ENCODE measurements at regions not wholly inside any gene's neighbourhood (a gene's known extent, or its start where the extent isn't known, plus 50 kb on each side); places are given as distances from the start of the nearest gene placed in this dataset.
A peak's percentile ranks its signal among the peaks of the same experiment; 100 is the strongest.

DNA sequence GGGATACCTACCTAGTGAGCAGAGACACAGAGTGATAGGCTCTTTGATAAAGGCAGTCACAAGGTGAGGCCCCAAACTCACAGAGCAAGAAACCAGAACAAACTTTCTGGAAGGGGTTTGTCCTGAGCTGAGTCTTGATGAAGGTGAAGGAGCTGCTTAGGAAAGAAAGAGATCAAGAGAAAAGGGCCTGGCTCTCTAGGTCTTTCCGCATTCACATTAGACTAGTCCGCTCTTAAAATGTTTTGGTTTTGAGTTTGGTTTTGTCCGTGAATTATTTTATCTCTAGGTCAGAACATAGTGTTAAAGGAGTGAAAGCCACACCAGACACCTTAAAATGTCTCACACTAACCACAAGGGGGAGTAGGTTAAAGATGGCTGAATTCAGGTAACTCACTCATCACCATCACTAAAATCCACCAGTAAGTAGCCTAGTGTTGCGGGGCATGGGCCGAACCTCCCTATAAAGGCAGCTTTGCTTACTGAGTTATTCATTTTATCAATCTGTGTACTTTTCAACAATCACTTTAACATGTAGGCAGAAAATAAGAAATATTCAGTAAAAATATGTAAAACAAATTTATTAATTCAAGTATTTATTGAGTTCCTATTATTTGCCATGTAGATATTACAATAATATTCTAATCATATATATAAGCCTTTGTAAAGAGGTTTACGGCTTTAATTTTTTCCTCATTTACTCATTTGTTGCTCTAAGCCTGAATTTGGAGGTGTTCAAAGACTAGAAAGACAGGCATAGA, 121.5 kb upstream of the TSC22D2 start:
- Histone ChIP-seq H3K36me3 (no peaks in the 10 kb centered on the region), H3K4me3 (no peak overlapping the region), H3K27ac (peak overlapping the region in 1 of 2 donors; percentile 27), H3K4me1 (no peaks in the 10 kb centered on the region), H3K27me3 (no peaks in the 10 kb centered on the region), H3K9me3 (peaks cover 0 to 4% of the 10 kb centered on the region in 2 donors)
- intact Hi-C loops (cut with DNase I; ENCODE audit: low total_unique reads) = no loop called here
- DNase-seq (ENCODE audit: low spot score in 2 of 2) = no peak
- TF ChIP-seq POLR2A (IDR thresholded peaks at IDR 0.05) = no peak
- TF ChIP-seq POLR2AphosphoS5 (IDR thresholded peaks at IDR 0.05) = no peak
- TF ChIP-seq, protein P1, sequence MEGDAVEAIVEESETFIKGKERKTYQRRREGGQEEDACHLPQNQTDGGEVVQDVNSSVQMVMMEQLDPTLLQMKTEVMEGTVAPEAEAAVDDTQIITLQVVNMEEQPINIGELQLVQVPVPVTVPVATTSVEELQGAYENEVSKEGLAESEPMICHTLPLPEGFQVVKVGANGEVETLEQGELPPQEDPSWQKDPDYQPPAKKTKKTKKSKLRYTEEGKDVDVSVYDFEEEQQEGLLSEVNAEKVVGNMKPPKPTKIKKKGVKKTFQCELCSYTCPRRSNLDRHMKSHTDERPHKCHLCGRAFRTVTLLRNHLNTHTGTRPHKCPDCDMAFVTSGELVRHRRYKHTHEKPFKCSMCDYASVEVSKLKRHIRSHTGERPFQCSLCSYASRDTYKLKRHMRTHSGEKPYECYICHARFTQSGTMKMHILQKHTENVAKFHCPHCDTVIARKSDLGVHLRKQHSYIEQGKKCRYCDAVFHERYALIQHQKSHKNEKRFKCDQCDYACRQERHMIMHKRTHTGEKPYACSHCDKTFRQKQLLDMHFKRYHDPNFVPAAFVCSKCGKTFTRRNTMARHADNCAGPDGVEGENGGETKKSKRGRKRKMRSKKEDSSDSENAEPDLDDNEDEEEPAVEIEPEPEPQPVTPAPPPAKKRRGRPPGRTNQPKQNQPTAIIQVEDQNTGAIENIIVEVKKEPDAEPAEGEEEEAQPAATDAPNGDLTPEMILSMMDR (IDR thresholded peaks at IDR 0.05) = peak; percentile 35 to 69 (median 65)

DNA sequence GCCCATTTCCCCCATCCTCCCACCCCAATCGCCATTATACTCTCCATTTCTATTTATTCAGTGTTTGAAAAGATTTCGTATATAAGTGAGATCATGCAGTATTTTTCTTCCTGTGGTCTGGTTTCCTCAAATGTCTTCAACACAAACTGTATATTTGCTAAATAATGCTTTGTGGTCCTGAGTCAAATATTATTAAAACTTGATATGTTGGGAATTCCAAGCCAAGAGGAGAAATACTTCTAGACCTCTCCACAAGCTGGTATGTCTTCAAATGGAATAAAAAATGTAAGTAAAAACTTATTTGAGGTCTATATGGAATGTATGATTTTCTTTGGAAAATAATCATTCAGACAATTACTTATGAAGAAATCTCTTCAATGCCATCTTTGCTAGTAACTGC, 122.5 kb upstream of the TSC22D2 start:
- no peaks in the 10 kb centered on the region for H3K27me3 ChIP-seq
- no peaks in the 10 kb centered on the region for H3K4me1 ChIP-seq
- H3K9me3 ChIP-seq = peaks cover 0 to 4% of the 10 kb centered on the region in 2 donors
- H3K4me3 ChIP-seq = no peak overlapping the region
- intact Hi-C loops (cut with DNase I; ENCODE audit: low total_unique reads) = no loop called here
- no peaks in the 10 kb centered on the region for H3K36me3 ChIP-seq
- no peak overlapping the region for H3K27ac ChIP-seq
- DNase-seq (ENCODE audit: low spot score in 2 of 2) = no peak
- TF ChIP-seq, protein P1 (IDR thresholded peaks at IDR 0.05) = no peak
- TF ChIP-seq POLR2A (IDR thresholded peaks at IDR 0.05) (no peak), POLR2AphosphoS5 (IDR thresholded peaks at IDR 0.05) (no peak)

DNA sequence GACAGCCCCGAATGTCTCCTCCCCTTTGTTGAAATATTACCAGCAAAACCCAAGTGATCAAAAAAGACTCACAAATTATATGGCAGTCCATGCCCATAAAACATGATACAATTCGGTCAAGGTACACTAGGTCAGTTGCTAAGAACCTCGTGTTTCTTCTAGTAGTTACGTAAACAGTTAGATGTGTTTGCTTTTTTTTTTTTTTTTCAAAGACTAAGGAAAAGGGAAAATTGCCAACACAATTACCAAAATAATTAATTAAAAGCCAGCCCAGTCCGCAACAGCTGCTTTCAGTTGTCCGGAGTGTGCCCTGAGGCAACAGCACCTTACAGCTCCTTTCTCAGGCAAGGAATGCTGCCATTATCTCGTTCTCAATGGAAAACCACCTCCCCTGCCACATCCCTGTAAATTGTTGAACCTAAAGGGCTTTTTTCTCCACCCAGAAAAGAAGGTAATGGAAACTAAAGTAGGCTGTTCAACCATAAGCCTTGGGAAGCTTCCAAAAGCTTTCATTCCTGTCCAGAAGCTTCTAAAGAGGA, 129.2 kb upstream of the TSC22D2 start:
- no peaks in the 10 kb centered on the region for H3K27me3 ChIP-seq
- H3K4me3 ChIP-seq = no peak overlapping the region
- intact Hi-C loops (cut with DNase I; ENCODE audit: low total_unique reads) = no loop called here
- TF ChIP-seq POLR2A (IDR thresholded peaks at IDR 0.05) = no peak
- no peak for TF ChIP-seq POLR2AphosphoS5 (IDR thresholded peaks at IDR 0.05)
- TF ChIP-seq, protein P1 (IDR thresholded peaks at IDR 0.05) = no peak
- peak overlapping the region in 1 of 2 donors; percentile 29 for H3K27ac ChIP-seq
- peaks cover 0 to 4% of the 10 kb centered on the region in 2 donors for H3K9me3 ChIP-seq
- no peaks in the 10 kb centered on the region for H3K36me3 ChIP-seq
- H3K4me1 ChIP-seq = no peaks in the 10 kb centered on the region
- peak; percentile 36 to 69 for DNase-seq (ENCODE audit: low spot score in 2 of 2)

DNA sequence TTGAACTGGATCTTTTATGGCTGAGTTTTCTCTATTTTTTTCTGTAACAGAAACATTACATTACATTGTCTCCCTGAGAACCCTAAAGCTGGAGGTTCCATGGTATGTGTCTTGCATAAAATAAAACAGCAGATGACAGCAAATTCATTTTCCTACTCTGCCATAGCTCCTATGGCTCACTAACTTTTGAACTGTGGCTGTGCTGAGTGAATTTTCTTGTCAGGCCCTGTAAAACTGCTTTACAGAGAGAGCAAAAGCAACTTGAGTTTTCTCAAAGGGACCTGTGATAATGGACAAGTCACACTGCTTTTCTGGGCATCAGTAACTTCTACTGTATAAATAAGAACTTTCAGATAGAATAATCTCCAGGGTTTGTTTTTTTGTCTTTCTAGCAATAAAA, 129.9 kb upstream of the TSC22D2 start:
- peaks cover 0 to 4% of the 10 kb centered on the region in 2 donors for H3K9me3 ChIP-seq
- no peaks in the 10 kb centered on the region for H3K4me1 ChIP-seq
- H3K4me3 ChIP-seq = no peak overlapping the region
- DNase-seq (ENCODE audit: low spot score in 2 of 2) = no peak
- TF ChIP-seq POLR2A (IDR thresholded peaks at IDR 0.05) (no peak), POLR2AphosphoS5 (IDR thresholded peaks at IDR 0.05) (no peak)
- TF ChIP-seq, protein P1 (IDR thresholded peaks at IDR 0.05) = no peak
- no peaks in the 10 kb centered on the region for H3K27me3 ChIP-seq
- no peaks in the 10 kb centered on the region for H3K36me3 ChIP-seq
- H3K27ac ChIP-seq = no peak overlapping the region
- intact Hi-C loops (cut with DNase I; ENCODE audit: low total_unique reads) = no loop called here

DNA sequence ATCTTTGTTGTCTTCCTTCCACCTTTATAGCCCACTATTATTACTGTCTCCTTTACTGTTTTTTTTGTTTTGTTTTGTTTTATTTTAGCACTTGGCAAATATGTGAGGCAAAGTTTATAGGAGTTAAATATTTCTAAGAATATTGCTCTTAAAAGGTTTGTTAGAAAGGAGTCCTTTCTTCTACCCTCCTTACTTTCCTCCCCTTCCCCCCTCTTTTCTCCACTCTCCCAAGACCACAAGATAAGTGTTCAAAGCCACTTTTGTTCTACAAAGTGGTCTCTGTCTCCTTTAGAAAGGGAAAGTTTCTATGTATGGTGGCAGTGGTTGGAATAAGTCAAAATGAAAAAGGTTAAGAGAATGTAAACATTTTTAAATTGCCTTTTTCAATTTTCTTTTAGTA, 130.7 kb upstream of the TSC22D2 start:
- TF ChIP-seq POLR2AphosphoS5 (IDR thresholded peaks at IDR 0.05) (no peak), POLR2A (IDR thresholded peaks at IDR 0.05) (no peak)
- TF ChIP-seq, protein P1 (IDR thresholded peaks at IDR 0.05) = no peak
- no peak for DNase-seq (ENCODE audit: low spot score in 2 of 2)
- H3K36me3 ChIP-seq = no peaks in the 10 kb centered on the region
- no peak overlapping the region for H3K4me3 ChIP-seq
- intact Hi-C loops (cut with DNase I; ENCODE audit: low total_unique reads) = no loop called here
- H3K4me1 ChIP-seq = no peaks in the 10 kb centered on the region
- no peak overlapping the region for H3K27ac ChIP-seq
- no peaks in the 10 kb centered on the region for H3K27me3 ChIP-seq
- H3K9me3 ChIP-seq = peaks cover 0 to 2% of the 10 kb centered on the region in 2 donors
